ENCODE measurements at regions not wholly inside any gene's neighbourhood (a gene's known extent, or its start where the extent isn't known, plus 50 kb on each side); places are given as distances from the start of the nearest gene placed in this dataset.
A peak's percentile ranks its signal among the peaks of the same experiment; 100 is the strongest.

DNA sequence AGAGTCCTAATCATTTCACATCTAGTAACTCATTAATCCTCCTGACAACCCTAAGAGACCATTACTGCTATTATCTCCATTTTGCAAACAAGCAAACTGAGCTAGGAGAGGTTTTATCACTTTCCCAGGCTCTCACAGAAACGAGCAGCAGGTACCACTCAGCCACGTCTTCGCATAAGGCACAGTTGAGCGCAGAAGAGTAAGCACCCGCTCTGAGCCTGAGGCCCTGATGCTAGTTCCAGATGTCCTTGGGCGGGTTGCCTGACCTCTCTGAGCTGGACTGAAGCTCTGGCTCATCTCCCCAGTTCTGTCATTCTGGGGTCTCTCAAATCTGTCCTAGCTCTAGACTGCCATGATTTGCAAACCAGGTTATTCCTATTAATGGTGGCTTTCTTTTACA lies 72.6 kb upstream of the FRMD4A start:
- Histone ChIP-seq H3K4me2 (no peak overlapping the region), H3K4me1 (ENCODE audit: low read depth, poor library complexity, severe bottlenecking) (no peaks in the 10 kb centered on the region), H2AFZ (ENCODE audit: low read depth) (no peak overlapping the region), H4K20me1 (ENCODE audit: insufficient read depth) (no peaks in the 10 kb centered on the region), H3K9ac (no peak overlapping the region), H3K79me2 (ENCODE audit: insufficient read depth, low read depth) (no peaks in the 10 kb centered on the region), H3K27me3 (ENCODE audit: insufficient read depth, low read depth) (no peaks in the 10 kb centered on the region), H3K27ac (no peak overlapping the region), H3K4me3 (IDR thresholded peaks at IDR 0.05; ENCODE audit: insufficient read depth, low read depth, low read length) (no peak overlapping the region), H3K36me3 (ENCODE audit: insufficient read depth) (no peaks in the 10 kb centered on the region)
- no peak for TF ChIP-seq CTCF (conservative IDR thresholded peaks at IDR 0.05; ENCODE audit: low read depth, low read length)

- Histone ChIP-seq H2AFZ (ENCODE audit: low read depth) (no peak overlapping the region), H4K20me1 (ENCODE audit: insufficient read depth) (no peaks in the 10 kb centered on the region), H3K4me1 (ENCODE audit: low read depth, poor library complexity, severe bottlenecking) (no peaks in the 10 kb centered on the region), H3K27ac (no peak overlapping the region), H3K36me3 (ENCODE audit: insufficient read depth) (no peaks in the 10 kb centered on the region), H3K4me2 (no peak overlapping the region), H3K4me3 (IDR thresholded peaks at IDR 0.05; ENCODE audit: insufficient read depth, low read depth, low read length) (no peak overlapping the region), H3K79me2 (ENCODE audit: insufficient read depth, low read depth) (no peaks in the 10 kb centered on the region), H3K27me3 (ENCODE audit: insufficient read depth, low read depth) (no peaks in the 10 kb centered on the region), H3K9ac (no peak overlapping the region)
- no peak for TF ChIP-seq CTCF (conservative IDR thresholded peaks at IDR 0.05; ENCODE audit: low read depth, low read length)
These were observed 68.9 kb upstream of the FRMD4A start for GRCh38 chr10:14399641-14400040.

GRCh38 chr10:14397066-14397465 lies 66.3 kb upstream of the FRMD4A start:
- no peak overlapping the region for H3K9ac ChIP-seq
- no peaks in the 10 kb centered on the region for H4K20me1 ChIP-seq (ENCODE audit: insufficient read depth)
- no peaks in the 10 kb centered on the region for H3K4me1 ChIP-seq (ENCODE audit: low read depth, poor library complexity, severe bottlenecking)
- H3K36me3 ChIP-seq (ENCODE audit: insufficient read depth) = no peaks in the 10 kb centered on the region
- H3K79me2 ChIP-seq (ENCODE audit: insufficient read depth, low read depth) = no peaks in the 10 kb centered on the region
- H2AFZ ChIP-seq (ENCODE audit: low read depth) = no peak overlapping the region
- H3K4me3 ChIP-seq (IDR thresholded peaks at IDR 0.05; ENCODE audit: insufficient read depth, low read depth, low read length) = no peak overlapping the region
- H3K27me3 ChIP-seq (ENCODE audit: insufficient read depth, low read depth) = no peaks in the 10 kb centered on the region
- H3K4me2 ChIP-seq = no peak overlapping the region
- no peak overlapping the region for H3K27ac ChIP-seq
- no peak for TF ChIP-seq CTCF (conservative IDR thresholded peaks at IDR 0.05; ENCODE audit: low read depth, low read length)

DNA sequence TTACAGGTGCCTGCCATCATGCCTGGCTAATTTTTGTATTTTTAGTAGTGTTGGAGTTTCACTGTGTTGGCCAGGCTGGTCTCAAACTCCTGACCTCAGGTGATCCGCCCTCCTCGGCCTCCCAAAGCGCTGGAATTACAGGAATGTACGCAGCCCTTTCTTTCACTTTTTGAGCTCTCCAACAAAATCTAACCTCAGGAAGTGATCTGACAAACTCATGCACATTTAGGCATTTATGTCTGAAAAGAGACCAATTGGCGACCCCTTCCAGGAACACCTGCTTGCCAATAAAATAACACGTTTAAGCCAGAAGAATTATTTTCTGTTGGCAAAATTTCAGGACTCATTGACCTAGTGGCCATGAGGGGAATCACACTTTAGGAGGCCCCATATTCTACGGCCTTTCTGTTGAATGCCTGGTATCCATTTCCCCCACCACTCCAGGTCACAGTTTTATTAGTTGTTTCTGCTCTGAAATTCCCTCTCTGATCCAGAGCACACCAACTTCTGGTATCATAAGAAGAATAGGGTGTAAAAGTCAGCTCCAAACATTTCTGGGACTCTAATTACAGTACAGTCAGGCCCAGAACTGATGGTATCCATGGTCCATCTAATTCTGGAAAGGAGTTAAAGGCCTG lies 65.8 kb upstream of the FRMD4A start:
- Histone ChIP-seq H3K9ac (no peak overlapping the region), H3K27ac (no peak overlapping the region), H3K4me3 (IDR thresholded peaks at IDR 0.05; ENCODE audit: insufficient read depth, low read depth, low read length) (no peak overlapping the region), H3K27me3 (ENCODE audit: insufficient read depth, low read depth) (no peaks in the 10 kb centered on the region), H4K20me1 (ENCODE audit: insufficient read depth) (no peaks in the 10 kb centered on the region), H2AFZ (ENCODE audit: low read depth) (no peak overlapping the region), H3K36me3 (ENCODE audit: insufficient read depth) (no peaks in the 10 kb centered on the region), H3K4me1 (ENCODE audit: low read depth, poor library complexity, severe bottlenecking) (no peaks in the 10 kb centered on the region), H3K4me2 (no peak overlapping the region), H3K79me2 (ENCODE audit: insufficient read depth, low read depth) (no peaks in the 10 kb centered on the region)
- TF ChIP-seq CTCF (conservative IDR thresholded peaks at IDR 0.05; ENCODE audit: low read depth, low read length) = peak; percentile 52

Measured in KMS-11 (cell line).